Inflammatory macrophage (primary cell): ENCODE measurements at regions not wholly inside any gene's neighbourhood (a gene's known extent, or its start where the extent isn't known, plus 50 kb on each side); places are given as distances from the start of the nearest gene placed in this dataset.
"Not testable (repeated sequence)": the region's sequence is repeated elsewhere in the genome, so short reads cannot be mapped to it uniquely, and the experiment has no call there.

Experiments used
- DNase-seq, 2 donors: peaks; one replicate each; pipeline ENCODE4 v3.0.0-alpha.2; 2020 to 2022

DNA sequence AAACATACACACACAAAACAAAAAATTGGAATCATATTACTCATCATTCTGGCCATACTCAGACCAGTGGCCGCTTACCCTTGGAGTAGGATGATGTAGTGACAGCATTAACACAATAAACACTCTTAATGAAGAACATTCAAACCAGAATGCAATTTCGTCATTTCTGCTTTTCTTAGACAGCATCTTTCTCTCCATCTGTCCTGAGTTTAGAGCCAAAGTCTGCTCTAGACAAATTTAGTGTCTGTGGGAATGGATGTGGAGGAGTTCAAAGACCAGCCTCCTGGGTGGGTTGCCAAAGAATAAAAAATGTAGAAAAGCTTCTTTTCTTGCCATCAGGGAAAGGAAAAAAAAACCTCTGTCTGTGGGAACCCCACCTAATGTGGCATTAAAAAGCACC, 212.4 kb upstream of the POU1F1 start:
- no peak for DNase-seq

- DNase-seq, result not testable (repeated sequence)
Observed at GRCh38 chr3:87486635-87487034, 210.3 kb upstream of the POU1F1 start.

GRCh38 chr3:87486115-87486514, 209.7 kb upstream of the POU1F1 start:
- DNase-seq, result no peak

DNA sequence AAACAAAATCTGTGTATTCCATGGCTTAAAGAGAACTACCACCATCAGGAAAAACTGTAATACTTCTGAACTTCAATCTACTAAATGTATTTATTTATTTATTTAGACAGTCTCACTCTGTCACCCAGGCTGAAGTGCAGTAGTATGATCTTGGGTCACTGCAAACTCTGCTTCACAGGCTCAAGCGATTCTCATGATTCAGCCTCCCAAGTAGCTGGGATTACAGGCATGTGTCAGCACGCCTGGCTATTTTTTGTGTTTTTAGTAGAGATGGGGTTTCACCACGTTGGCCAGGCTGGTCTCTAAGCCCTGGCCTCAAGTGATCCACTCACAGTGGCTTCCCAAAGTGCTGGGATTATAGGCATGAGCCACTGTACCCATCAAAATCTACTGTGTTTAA, 202.3 kb upstream of the POU1F1 start:
- DNase-seq, result no peak

- DNase-seq, result no peak
Observed at GRCh38 chr3:87473944-87474343, 197.6 kb upstream of the POU1F1 start.

DNA sequence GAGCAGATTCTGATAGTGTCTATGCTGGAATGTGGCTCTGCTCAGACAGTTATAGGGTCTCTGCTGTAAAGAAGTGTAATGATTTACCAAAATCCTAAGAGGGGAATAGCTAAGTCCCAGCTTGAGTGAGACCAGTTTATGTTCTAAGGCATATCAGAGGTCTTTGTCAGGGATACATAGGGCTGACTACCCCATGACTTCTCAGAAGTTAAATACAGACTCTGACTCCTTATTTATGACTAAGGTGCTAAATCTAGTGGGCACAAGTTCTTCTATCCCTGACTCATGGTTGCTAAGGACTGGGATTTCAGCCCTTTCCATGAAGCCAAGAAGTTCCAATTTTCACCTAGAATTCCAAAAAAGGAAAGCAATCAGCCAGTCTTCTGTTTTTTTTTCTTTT, 192.6 kb upstream of the POU1F1 start:
- DNase-seq, result no peak

GRCh38 chr3:87468235-87468634, 191.9 kb upstream of the POU1F1 start:
- DNase-seq, result no peak

GRCh38 chr3:87462228-87462627, 185.8 kb upstream of the POU1F1 start:
- DNase-seq, result no peak

GRCh38 chr3:87461443-87461842, 185.1 kb upstream of the POU1F1 start:
- no peak for DNase-seq

- no peak for DNase-seq
Observed at GRCh38 chr3:87461036-87461435, 184.7 kb upstream of the POU1F1 start.

- DNase-seq, result no peak
Observed at GRCh38 chr3:87448558-87448957, 172.2 kb upstream of the POU1F1 start.

DNA sequence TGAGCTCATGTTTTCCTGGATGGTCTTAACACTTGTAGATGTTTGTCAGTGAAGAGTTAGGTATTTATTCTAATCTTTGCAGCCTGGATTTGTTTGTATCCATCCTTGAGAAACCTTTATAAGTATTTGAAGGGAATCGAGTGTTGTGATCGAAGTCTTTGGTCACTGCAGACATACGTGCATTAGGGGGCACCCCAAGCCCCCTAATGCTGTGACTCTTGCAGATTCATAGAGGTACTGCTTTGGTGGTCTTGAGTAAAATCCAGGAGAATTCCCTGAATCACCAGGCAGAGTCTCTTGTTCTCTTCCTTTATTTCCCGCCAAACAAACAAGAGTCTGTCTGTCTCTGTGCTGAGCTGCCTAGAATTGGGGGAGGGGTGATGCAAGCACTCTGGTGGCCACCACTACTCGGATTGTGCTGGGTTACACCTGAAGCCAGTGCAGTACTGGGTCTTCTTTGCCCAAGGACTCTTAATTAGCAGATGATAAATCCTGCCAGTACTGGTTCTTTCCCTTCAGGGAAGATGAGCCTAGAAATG, 170.5 kb upstream of the POU1F1 start:
- no peak for DNase-seq

DNA sequence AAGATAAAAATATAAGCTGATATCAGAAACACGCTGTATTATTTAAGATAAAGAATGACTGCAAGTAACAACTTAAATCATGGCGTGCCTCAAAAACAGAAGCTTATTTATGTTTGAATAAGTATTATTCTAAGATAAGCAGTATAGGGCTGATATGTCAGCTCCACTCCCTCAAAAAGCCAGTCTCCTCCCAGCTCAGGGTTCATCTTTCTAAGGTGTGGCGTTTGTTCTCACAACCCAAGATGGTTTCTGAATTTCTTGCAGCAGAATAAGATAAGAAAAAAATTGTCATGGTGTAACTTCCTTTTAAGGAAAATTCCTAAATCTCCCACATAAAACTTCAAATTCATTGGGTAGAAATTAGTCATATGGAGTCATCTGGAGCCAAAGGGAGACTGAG, 166.1 kb upstream of the POU1F1 start:
- DNase-seq, result no peak

- DNase-seq, result no peak
Observed at GRCh38 chr3:87437765-87438164, 161.4 kb upstream of the POU1F1 start.

GRCh38 chr3:87436781-87437543, 160.6 kb upstream of the POU1F1 start:
- no peak for DNase-seq

DNA sequence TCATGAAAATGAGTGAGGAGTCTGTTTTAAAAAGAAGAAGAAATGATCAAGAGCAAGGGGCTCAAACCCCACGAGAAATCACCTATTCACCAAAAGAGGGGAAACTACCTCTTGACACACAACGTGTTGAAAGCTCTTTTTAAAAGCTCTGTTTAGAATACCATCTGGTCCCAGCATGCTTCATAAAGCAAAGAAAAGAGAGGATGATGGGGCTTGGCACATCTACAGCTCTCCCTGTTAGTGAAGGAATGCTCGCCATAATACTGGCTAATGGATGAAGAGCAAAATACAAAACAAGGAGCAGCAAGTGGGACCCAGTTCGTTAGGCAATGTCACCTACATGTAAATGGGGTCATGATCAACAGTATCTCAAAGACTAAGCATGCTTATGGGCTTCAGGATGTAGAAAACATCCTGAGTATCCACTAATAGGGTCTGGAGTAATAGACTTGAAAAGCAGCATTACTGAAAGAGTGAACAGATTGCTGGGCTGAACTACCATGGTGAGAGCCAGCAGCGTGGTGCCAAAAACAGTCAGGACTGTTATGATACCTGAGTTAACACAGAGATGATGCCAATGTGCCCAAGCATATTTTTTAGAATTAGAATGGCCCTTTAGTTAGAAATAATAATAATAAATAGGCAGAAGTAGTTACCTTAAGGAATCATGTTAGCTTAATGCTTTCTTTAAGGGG, 159.7 kb upstream of the POU1F1 start:
- no peak for DNase-seq

DNA sequence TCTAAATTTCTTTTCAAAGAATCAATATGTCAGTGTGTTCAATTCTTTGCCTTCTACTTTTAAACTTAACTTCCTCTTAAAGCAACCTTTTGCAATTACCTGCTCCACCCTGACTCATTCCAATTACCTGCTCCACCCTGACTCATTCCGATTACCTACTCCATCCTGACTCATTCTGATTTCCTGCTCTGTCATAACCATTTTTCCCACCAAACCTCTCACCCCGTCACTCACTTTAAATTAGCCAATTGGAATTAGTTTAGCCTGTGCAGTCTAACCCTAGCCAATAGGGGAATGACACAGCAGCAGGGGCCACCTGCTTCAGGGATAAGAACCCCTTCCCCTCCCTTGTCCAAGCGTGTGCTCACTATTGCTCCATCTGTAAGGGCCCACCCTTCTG, 157.1 kb upstream of the POU1F1 start:
- DNase-seq, result not testable (repeated sequence)

GRCh38 chr3:87426918-87427317, 150.5 kb upstream of the POU1F1 start:
- no peak for DNase-seq

GRCh38 chr3:87425056-87425455, 148.7 kb upstream of the POU1F1 start:
- DNase-seq, result no peak

DNA sequence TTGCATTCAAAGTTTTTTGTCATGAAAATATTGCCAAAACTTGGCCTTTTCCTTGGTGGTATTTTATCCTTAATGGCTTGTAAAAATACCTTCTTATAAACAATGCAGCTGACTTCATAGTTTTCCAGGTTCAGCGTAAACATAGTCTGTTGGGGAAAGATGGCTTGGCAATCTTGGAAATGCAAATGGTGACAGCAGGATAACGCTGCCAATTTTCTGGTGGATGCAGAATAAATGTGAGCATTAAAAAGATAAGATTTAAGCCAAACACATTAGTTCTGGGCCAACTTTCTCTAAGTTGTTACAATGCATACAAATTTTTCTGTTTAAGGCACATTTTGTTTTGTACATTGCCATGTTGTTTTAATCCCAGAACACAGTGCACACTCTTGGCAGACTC, 147.0 kb upstream of the POU1F1 start:
- DNase-seq, result no peak

DNA sequence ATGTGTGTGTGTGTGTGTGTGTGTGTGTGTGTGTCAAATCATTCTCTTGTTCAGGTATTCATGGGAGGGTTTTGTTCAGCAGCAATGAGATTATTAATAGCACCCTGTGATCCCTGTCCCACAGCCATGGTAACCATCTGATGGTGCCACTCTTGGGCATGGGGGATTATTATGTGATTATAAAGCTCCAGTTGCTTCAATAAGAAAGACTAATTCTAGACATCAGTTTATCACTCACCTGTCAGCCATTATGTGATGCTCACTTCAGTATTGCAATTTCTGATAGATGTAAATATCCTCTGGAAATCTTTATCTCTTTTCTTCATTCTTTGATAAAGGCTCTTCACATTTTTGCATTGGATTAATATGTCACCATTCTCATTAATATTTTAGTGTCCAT, 145.9 kb upstream of the POU1F1 start:
- DNase-seq, result no peak

GRCh38 chr3:87420171-87420570, 143.8 kb upstream of the POU1F1 start:
- no peak for DNase-seq

- DNase-seq, result no peak
Observed at GRCh38 chr3:87414271-87414670, 137.9 kb upstream of the POU1F1 start.

DNA sequence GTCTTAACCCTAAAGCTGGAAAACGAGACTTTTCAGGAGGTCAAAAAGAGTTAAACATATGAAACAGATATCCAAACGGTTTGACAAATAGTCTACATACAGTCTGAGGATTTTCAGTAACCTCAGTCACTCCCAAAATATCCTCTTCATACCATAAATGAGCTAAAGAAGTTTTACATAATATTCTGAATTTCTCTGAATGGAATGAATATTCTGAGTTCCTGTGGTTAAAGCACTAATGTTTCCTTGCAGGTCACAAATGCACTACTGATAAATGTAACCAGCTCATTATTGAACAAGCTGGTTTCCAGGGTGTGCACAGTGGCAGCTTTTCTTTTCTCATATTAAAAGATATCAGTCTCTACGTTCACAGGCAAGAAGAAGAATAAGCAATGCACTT, 137.4 kb upstream of the POU1F1 start:
- no peak for DNase-seq
